ENCODE measurements at regions not wholly inside any gene's neighbourhood (a gene's known extent, or its start where the extent isn't known, plus 50 kb on each side); places are given as distances from the start of the nearest gene placed in this dataset.
A peak's percentile ranks its signal among the peaks of the same experiment; 100 is the strongest.

- H3K9me3 ChIP-seq (ENCODE audit: low read depth, low read length): no peaks in the 10 kb centered on the region
- H3K36me3 ChIP-seq (ENCODE audit: insufficient read depth, low read length): no peaks in the 10 kb centered on the region
- H3K27ac ChIP-seq (ENCODE audit: low read depth, low read length): no peak overlapping the region
- no peak overlapping the region for H3K4me3 ChIP-seq (ENCODE audit: insufficient read depth, low read length)
- DNase-seq (ENCODE audit: insufficient read length, low spot score, missing footprints): no peak
- TF ChIP-seq CTCF (IDR thresholded peaks at IDR 0.05; ENCODE audit: extremely low read depth, low read depth, low read length): no peak
- no peaks in the 10 kb centered on the region for H3K79me2 ChIP-seq (ENCODE audit: insufficient read depth, low read length)
- peak overlapping the region; percentile 20 for H3K4me2 ChIP-seq (ENCODE audit: insufficient read depth, low read length)
- H4K20me1 ChIP-seq (ENCODE audit: insufficient read depth, low read length): no peaks in the 10 kb centered on the region
- peaks cover 9% of the 10 kb centered on the region for H3K4me1 ChIP-seq (ENCODE audit: insufficient read depth, low read length)
- no peak overlapping the region for H2AFZ ChIP-seq (ENCODE audit: low read length)
- H3K27me3 ChIP-seq (ENCODE audit: insufficient read depth, low read length): no peaks in the 10 kb centered on the region
These were observed 266.7 kb upstream of the MGAT5 start for GRCh38 chr2:133986881-133987795.

GRCh38 chr2:133988316-133988891, 265.5 kb upstream of the MGAT5 start:
- H3K4me1 ChIP-seq (ENCODE audit: insufficient read depth, low read length): peaks cover 9% of the 10 kb centered on the region
- no peak overlapping the region for H3K4me2 ChIP-seq (ENCODE audit: insufficient read depth, low read length)
- no peak overlapping the region for H3K4me3 ChIP-seq (ENCODE audit: insufficient read depth, low read length)
- H3K27me3 ChIP-seq (ENCODE audit: insufficient read depth, low read length): no peaks in the 10 kb centered on the region
- no peak overlapping the region for H3K27ac ChIP-seq (ENCODE audit: low read depth, low read length)
- no peaks in the 10 kb centered on the region for H3K79me2 ChIP-seq (ENCODE audit: insufficient read depth, low read length)
- no peaks in the 10 kb centered on the region for H4K20me1 ChIP-seq (ENCODE audit: insufficient read depth, low read length)
- DNase-seq (ENCODE audit: insufficient read length, low spot score, missing footprints): no peak
- no peaks in the 10 kb centered on the region for H3K9me3 ChIP-seq (ENCODE audit: low read depth, low read length)
- H3K36me3 ChIP-seq (ENCODE audit: insufficient read depth, low read length): no peaks in the 10 kb centered on the region
- H2AFZ ChIP-seq (ENCODE audit: low read length): no peak overlapping the region
- TF ChIP-seq CTCF (IDR thresholded peaks at IDR 0.05; ENCODE audit: extremely low read depth, low read depth, low read length): no peak

GRCh38 chr2:133991606-133992168, 262.2 kb upstream of the MGAT5 start:
- H3K4me2 ChIP-seq (ENCODE audit: insufficient read depth, low read length): no peak overlapping the region
- peaks cover 6% of the 10 kb centered on the region for H3K4me1 ChIP-seq (ENCODE audit: insufficient read depth, low read length)
- no peak overlapping the region for H2AFZ ChIP-seq (ENCODE audit: low read length)
- H4K20me1 ChIP-seq (ENCODE audit: insufficient read depth, low read length): no peaks in the 10 kb centered on the region
- H3K36me3 ChIP-seq (ENCODE audit: insufficient read depth, low read length): no peaks in the 10 kb centered on the region
- H3K9me3 ChIP-seq (ENCODE audit: low read depth, low read length): no peaks in the 10 kb centered on the region
- no peaks in the 10 kb centered on the region for H3K27me3 ChIP-seq (ENCODE audit: insufficient read depth, low read length)
- no peak overlapping the region for H3K27ac ChIP-seq (ENCODE audit: low read depth, low read length)
- H3K79me2 ChIP-seq (ENCODE audit: insufficient read depth, low read length): no peaks in the 10 kb centered on the region
- TF ChIP-seq CTCF (IDR thresholded peaks at IDR 0.05; ENCODE audit: extremely low read depth, low read depth, low read length): no peak
- no peak for DNase-seq (ENCODE audit: insufficient read length, low spot score, missing footprints)
- no peak overlapping the region for H3K4me3 ChIP-seq (ENCODE audit: insufficient read depth, low read length)

- H3K4me2 ChIP-seq (ENCODE audit: insufficient read depth, low read length): no peak overlapping the region
- no peak for DNase-seq (ENCODE audit: insufficient read length, low spot score, missing footprints)
- no peaks in the 10 kb centered on the region for H3K36me3 ChIP-seq (ENCODE audit: insufficient read depth, low read length)
- TF ChIP-seq CTCF (IDR thresholded peaks at IDR 0.05; ENCODE audit: extremely low read depth, low read depth, low read length): no peak
- H3K4me1 ChIP-seq (ENCODE audit: insufficient read depth, low read length): no peaks in the 10 kb centered on the region
- no peak overlapping the region for H3K27ac ChIP-seq (ENCODE audit: low read depth, low read length)
- H2AFZ ChIP-seq (ENCODE audit: low read length): no peak overlapping the region
- H4K20me1 ChIP-seq (ENCODE audit: insufficient read depth, low read length): no peaks in the 10 kb centered on the region
- H3K4me3 ChIP-seq (ENCODE audit: insufficient read depth, low read length): no peak overlapping the region
- no peaks in the 10 kb centered on the region for H3K27me3 ChIP-seq (ENCODE audit: insufficient read depth, low read length)
- H3K9me3 ChIP-seq (ENCODE audit: low read depth, low read length): no peaks in the 10 kb centered on the region
- H3K79me2 ChIP-seq (ENCODE audit: insufficient read depth, low read length): no peaks in the 10 kb centered on the region
These were observed 261.4 kb upstream of the MGAT5 start for GRCh38 chr2:133992454-133992853.
